SK-N-MC (cell line): ENCODE measurements at regions not wholly inside any gene's neighbourhood (a gene's known extent, or its start where the extent isn't known, plus 50 kb on each side); places are given as distances from the start of the nearest gene placed in this dataset.

Source experiments
- DNase-seq: peaks from one replicate; pipeline ENCODE4 v3.0.0-alpha.2; 2011; ENCODE audit warnings: low read depth, low spot score
- H3K27ac ChIP-seq: fragments of 200-600 bp; sonication (generic); 2 replicates; pipeline ENCODE4 v1.5.1; 2016; ENCODE audit warnings: mixed run types
- H3K36me3 ChIP-seq: fragments of 200-600 bp; sonication (generic); 2 replicates; pipeline ENCODE4 v1.6.1; 2017; ENCODE audit warnings: antibody characterized with exemption, low read length, mixed read lengths; ENCODE audit not compliant: insufficient read depth
- H3K4me3 ChIP-seq: fragments of 200-600 bp; sonication (generic); 2 replicates; pipeline ENCODE4 v1.5.1; 2016
- H3K9ac ChIP-seq: fragments of 200-600 bp; sonication (generic); 2 replicates; pipeline ENCODE4 v1.8.0; 2017; ENCODE audit warnings: mixed run types, mixed read lengths; ENCODE audit not compliant: insufficient read length
- H3K9me3 ChIP-seq: fragments of 200-600 bp; sonication (generic); 2 replicates; pipeline ENCODE4 v1.6.1; 2017; ENCODE audit warnings: low read depth, mild to moderate bottlenecking, antibody characterized with exemption, low read length, moderate library complexity, mixed read lengths
- EZH2 ChIP-seq: fragments of 200-600 bp; sonication (generic); IDR thresholded peaks from one replicate; pipeline ENCODE4 v1.6.1; 2017; ENCODE audit warnings: antibody characterized with exemption
- FOXP2 ChIP-seq: optimal IDR thresholded peaks from 2 replicates; pipeline ENCODE3; 2011; ENCODE audit warnings: mild to moderate bottlenecking, moderate library complexity; ENCODE audit not compliant: insufficient read depth; ENCODE audit errors: extremely low read length, control extremely low read depth
- POLR2AphosphoS5 ChIP-seq: IDR thresholded peaks from 2 replicates; pipeline ENCODE4 v1.6.1; 2012; ENCODE audit warnings: mild to moderate bottlenecking, low read depth, low read length, borderline replicate concordance

DNA sequence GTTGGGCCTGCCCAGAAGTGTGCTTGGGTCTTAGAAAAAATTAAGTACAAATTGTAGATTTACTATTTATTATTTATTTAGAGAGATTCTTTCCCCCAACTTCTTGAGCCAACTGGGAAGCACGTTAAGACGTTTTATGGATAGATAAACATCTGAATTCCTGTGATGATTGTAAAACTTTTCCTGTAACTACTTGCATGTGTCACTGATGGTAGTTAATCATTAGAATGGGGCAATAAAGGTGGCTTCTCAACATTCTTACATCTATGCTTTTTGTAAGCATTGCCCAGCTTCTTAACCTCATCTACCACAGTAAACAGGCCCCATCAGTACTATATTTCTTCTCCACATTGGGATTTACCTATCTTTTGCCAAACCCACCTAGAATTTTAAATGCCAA is 559.8 kb downstream of the LMO4 start:
- no peak overlapping the region for H3K27ac ChIP-seq
- no peak for TF ChIP-seq EZH2
- no peak for TF ChIP-seq POLR2AphosphoS5
- no peak for TF ChIP-seq FOXP2
- no peak overlapping the region for H3K4me3 ChIP-seq
- no peaks in the 10 kb centered on the region for H3K9me3 ChIP-seq
- no peak overlapping the region for H3K9ac ChIP-seq
- no peak for DNase-seq
- H3K36me3 ChIP-seq, result no peaks in the 10 kb centered on the region

DNA sequence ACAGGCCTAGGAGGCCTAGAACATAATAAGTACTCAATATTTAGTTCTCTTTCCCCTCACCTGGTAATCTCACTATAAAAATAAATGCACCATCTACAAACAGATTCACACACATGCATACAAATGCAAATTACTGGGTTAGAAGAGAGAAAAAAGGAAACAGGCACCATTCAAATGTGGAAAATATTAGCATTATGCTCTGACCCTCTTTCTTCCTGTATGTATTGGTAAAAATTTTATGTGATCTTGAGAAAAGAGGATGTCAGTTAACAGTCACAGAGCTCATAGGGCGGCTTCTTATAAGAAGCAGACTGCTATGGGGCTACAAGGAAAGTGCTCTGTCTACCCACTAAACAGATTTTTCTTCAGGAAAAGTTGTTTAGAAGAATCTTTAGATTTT is 565.4 kb downstream of the LMO4 start:
- Histone ChIP-seq H3K36me3 (no peaks in the 10 kb centered on the region), H3K9me3 (no peaks in the 10 kb centered on the region), H3K4me3 (no peak overlapping the region), H3K27ac (no peak overlapping the region), H3K9ac (no peak overlapping the region)
- DNase-seq, result no peak
- no peak for TF ChIP-seq POLR2AphosphoS5
- TF ChIP-seq EZH2, result no peak
- TF ChIP-seq FOXP2, result no peak

- Histone ChIP-seq H3K9me3 (no peaks in the 10 kb centered on the region), H3K27ac (no peak overlapping the region), H3K4me3 (no peak overlapping the region), H3K9ac (no peak overlapping the region), H3K36me3 (no peaks in the 10 kb centered on the region)
- no peak for DNase-seq
- TF ChIP-seq EZH2 (no peak), FOXP2 (no peak), POLR2AphosphoS5 (no peak)
These were observed 568.8 kb downstream of the LMO4 start for GRCh38 chr1:87897481-87897880.

DNA sequence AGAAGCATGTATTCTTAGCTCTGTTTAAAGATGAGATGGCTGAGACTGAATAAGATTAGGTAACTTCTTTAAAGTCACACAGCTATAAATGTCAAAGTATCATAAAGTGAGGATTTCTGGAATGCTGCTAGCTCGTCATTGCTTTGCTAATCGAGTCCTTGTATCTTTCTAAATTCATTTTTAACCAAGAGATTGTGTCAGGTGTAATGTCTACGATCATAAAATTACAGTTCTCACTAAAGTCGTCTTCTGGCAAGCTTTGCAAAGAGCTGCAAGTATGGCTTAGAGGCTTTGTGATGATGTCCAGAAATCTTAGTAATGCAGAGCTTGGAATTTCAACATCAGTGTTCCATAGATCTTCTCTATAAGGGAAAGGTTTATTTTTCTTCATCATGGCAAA is 569.8 kb downstream of the LMO4 start:
- TF ChIP-seq EZH2 (no peak), FOXP2 (no peak), POLR2AphosphoS5 (no peak)
- Histone ChIP-seq H3K9me3 (no peaks in the 10 kb centered on the region), H3K36me3 (no peaks in the 10 kb centered on the region), H3K9ac (peak overlapping the region; percentile 11), H3K27ac (peak overlapping the region; percentile 47; the same call in 1 of the 2 replicates), H3K4me3 (peak overlapping the region; percentile 36)
- no peak for DNase-seq

DNA sequence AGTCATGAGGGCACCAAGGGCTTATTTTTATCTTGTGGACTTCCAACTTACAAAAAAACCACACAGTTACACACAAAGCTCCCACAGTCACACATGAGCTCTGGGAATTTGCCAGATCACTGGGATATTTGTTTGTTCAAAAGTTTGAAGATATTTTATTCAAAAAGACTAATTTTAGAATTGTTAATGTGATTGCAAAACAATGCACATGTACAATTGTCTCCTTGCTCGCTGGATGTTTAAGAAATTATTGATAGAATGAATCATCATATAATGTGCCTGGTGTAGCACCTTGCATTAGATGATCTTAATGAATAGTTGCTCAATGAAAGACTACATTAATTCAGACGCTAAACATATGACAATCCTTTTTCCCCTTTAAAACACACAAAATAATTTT is 570.3 kb downstream of the LMO4 start:
- no peak overlapping the region for H3K9ac ChIP-seq
- DNase-seq, result no peak
- H3K4me3 ChIP-seq, result no peak overlapping the region
- H3K27ac ChIP-seq, result 0 out of 2 replicates have a peak overlapping the region, but pooled peaks have one; percentile 47
- no peaks in the 10 kb centered on the region for H3K9me3 ChIP-seq
- no peaks in the 10 kb centered on the region for H3K36me3 ChIP-seq
- TF ChIP-seq EZH2, result no peak
- no peak for TF ChIP-seq FOXP2
- no peak for TF ChIP-seq POLR2AphosphoS5

DNA sequence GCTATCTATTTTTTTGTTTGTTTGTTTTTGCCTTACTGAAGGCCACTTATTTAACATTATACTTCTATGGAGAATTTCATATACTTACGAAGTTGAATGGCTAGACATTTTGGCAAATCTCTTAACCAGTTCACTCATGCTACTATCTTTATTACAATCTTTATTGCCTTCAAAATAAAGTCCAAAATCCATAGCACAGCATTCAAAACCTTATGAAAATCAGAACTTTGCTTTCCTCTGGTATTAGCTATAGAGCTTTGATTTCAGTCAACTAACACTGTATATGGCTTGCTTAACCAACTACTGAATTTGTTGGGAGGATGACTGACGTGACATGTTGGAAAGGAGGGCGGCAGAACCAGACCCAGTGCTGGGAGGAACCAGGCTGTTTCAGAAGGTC is 571.1 kb downstream of the LMO4 start:
- Histone ChIP-seq H3K4me3 (no peak overlapping the region), H3K9ac (no peak overlapping the region), H3K36me3 (no peaks in the 10 kb centered on the region), H3K27ac (no peak overlapping the region), H3K9me3 (no peaks in the 10 kb centered on the region)
- no peak for TF ChIP-seq POLR2AphosphoS5
- DNase-seq, result no peak

DNA sequence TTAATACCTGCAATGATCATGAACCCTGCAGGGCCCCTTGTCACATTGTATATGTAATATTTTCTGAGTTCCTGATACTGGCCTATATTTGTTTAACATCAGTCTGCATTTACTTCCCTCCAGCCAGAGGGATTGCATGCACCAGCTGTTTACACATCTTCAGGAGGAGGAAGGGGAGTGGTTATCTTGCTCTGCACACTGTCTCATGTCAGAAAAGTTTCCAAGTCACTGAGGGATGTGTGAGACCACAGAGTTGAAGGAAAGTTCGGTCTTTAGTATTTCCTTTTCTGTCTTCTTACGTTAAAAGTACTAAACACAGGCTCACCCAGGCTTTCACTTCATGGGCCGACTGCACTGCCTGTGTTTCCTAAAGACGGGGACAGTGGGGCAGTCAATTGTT is 574.1 kb downstream of the LMO4 start:
- no peaks in the 10 kb centered on the region for H3K9me3 ChIP-seq
- H3K9ac ChIP-seq, result no peak overlapping the region
- no peak for TF ChIP-seq POLR2AphosphoS5
- H3K4me3 ChIP-seq, result no peak overlapping the region
- H3K27ac ChIP-seq, result no peak overlapping the region
- DNase-seq, result no peak
- H3K36me3 ChIP-seq, result no peaks in the 10 kb centered on the region

- no peak overlapping the region for H3K4me3 ChIP-seq
- no peak for TF ChIP-seq FOXP2
- TF ChIP-seq EZH2, result no peak
- TF ChIP-seq POLR2AphosphoS5, result no peak
- no peak overlapping the region for H3K9ac ChIP-seq
- H3K36me3 ChIP-seq, result no peaks in the 10 kb centered on the region
- DNase-seq, result no peak
- no peak overlapping the region for H3K27ac ChIP-seq
- H3K9me3 ChIP-seq, result no peaks in the 10 kb centered on the region
These were observed 574.6 kb downstream of the LMO4 start for GRCh38 chr1:87903242-87903641.

DNA sequence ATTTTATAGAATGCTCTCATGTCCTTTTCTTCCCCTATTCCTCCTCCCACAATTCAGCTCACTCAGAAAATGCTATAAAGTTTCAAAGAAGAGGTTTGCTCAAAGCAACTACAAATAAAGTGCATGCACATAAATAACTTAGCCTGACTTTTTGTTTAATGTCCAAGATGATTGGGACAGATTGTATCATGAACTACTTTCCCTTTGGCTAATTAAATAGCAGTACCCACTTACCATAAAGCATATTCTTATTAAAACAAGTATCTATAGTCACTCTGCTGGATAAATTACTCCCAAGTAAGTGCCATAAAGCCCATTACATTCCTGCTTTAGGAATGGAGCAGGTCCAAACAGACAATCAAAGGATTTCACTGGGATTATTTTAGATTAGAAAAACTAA is 576.0 kb downstream of the LMO4 start:
- TF ChIP-seq FOXP2 (no peak), POLR2AphosphoS5 (no peak), EZH2 (no peak)
- Histone ChIP-seq H3K9ac (no peak overlapping the region), H3K9me3 (no peaks in the 10 kb centered on the region), H3K27ac (no peak overlapping the region), H3K36me3 (no peaks in the 10 kb centered on the region), H3K4me3 (no peak overlapping the region)
- DNase-seq, result no peak
